Gastroesophageal sphincter (tissue), 4 donors: ENCODE measurements at regions not wholly inside any gene's neighbourhood (a gene's known extent, or its start where the extent isn't known, plus 50 kb on each side); places are given as distances from the start of the nearest gene placed in this dataset.

Experiments used
- ATAC-seq: fragments of 150-250 bp; one replicate; pipeline ENCODE4 v1.9.1; 2016; ENCODE audit warnings: mild to moderate bottlenecking, moderate library complexity
- H3K27ac ChIP-seq, 4 donors: fragments of 200-600 bp; sonication (generic) in 3 of 4; 1 replicate in 3 of 4; 2 replicates in 1 of 4; pipeline ENCODE4 v1.5.1; 2016 to 2019
- H3K27me3 ChIP-seq: fragments of 200-600 bp; sonication (generic); one replicate; pipeline ENCODE4 v1.5.1; 2019
- H3K36me3 ChIP-seq, 2 donors: fragments of 200-600 bp; sonication (generic); one replicate each; pipeline ENCODE4 v1.5.1; 2019; ENCODE audit warnings: control low read depth in 1 of 2
- H3K4me1 ChIP-seq, 3 donors: fragments of 200-600 bp; sonication (generic); 1 replicate in 2 of 3; 2 replicates in 1 of 3; pipeline ENCODE4 v1.5.1; 2016 to 2019; ENCODE audit warnings: control low read depth in 2 of 3
- H3K4me3 ChIP-seq, 2 donors: fragments of 200-600 bp; sonication (generic); one replicate each; pipeline ENCODE4 v1.5.1; 2019; ENCODE audit warnings: mild to moderate bottlenecking in 1 of 2, moderate library complexity in 1 of 2
- H3K9me3 ChIP-seq, 3 donors: fragments of 200-600 bp; sonication (generic); one replicate each; pipeline ENCODE4 v1.5.1; 2017 to 2019; ENCODE audit warnings: control low read depth in 2 of 3
- EP300 ChIP-seq: sonication (generic); formaldehyde crosslinking; IDR thresholded peaks from one replicate; pipeline ENCODE4 v1.6.1; 2017; ENCODE audit warnings: antibody characterized with exemption, mild to moderate bottlenecking
- POLR2A ChIP-seq, 2 donors: fragments of 450-650 bp; IDR thresholded peaks; one replicate each; pipeline ENCODE4 v1.6.1; 2017; ENCODE audit warnings: antibody characterized with exemption in 2 of 2, mild to moderate bottlenecking in 2 of 2, moderate library complexity in 1 of 2
- POLR2AphosphoS5 ChIP-seq: sonication (generic); formaldehyde crosslinking; IDR thresholded peaks from one replicate; pipeline ENCODE4 v1.6.1; 2017; ENCODE audit warnings: antibody characterized with exemption
- WGBS, 2 donors: methylation state at CpG; one replicate each; pipeline ENCODE4 v1.1.5; 2018; ENCODE audit warnings: low coverage in 1 of 2; 5-methylcytosine and 5-hydroxymethylcytosine counted together
- TF ChIP-seq, protein P1 (sequence below), 4 experiments: fragments of 200-600 bp in 2 of 4; fragments of 450-650 bp in 2 of 4; sonication (generic) in 1 of 4; IDR thresholded peaks; one replicate each; pipeline ENCODE4 v1.5.1; 2017 to 2019; ENCODE audit warnings: antibody characterized with exemption in 4 of 4, mild to moderate bottlenecking in 2 of 4, moderate library complexity in 2 of 4

- H3K36me3 ChIP-seq, result no peaks in the 10 kb centered on the region
- TF ChIP-seq POLR2AphosphoS5 (no peak), POLR2A (IDR thresholded peaks at IDR 0.05) (no peak), EP300 (no peak)
- TF ChIP-seq, protein P1, sequence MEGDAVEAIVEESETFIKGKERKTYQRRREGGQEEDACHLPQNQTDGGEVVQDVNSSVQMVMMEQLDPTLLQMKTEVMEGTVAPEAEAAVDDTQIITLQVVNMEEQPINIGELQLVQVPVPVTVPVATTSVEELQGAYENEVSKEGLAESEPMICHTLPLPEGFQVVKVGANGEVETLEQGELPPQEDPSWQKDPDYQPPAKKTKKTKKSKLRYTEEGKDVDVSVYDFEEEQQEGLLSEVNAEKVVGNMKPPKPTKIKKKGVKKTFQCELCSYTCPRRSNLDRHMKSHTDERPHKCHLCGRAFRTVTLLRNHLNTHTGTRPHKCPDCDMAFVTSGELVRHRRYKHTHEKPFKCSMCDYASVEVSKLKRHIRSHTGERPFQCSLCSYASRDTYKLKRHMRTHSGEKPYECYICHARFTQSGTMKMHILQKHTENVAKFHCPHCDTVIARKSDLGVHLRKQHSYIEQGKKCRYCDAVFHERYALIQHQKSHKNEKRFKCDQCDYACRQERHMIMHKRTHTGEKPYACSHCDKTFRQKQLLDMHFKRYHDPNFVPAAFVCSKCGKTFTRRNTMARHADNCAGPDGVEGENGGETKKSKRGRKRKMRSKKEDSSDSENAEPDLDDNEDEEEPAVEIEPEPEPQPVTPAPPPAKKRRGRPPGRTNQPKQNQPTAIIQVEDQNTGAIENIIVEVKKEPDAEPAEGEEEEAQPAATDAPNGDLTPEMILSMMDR (IDR thresholded peaks at IDR 0.05), result no peak
- no peaks in the 10 kb centered on the region for H3K9me3 ChIP-seq
- H3K27ac ChIP-seq, result no peak overlapping the region
- ATAC-seq, result no peak
- no peaks in the 10 kb centered on the region for H3K4me1 ChIP-seq
- H3K4me3 ChIP-seq, result no peak overlapping the region
- 100% methylated on average over 3 of the region's 14 CpGs; no CpG with 5 or more reads in 1 of the 2 donors for WGBS, 2 donors
- no peaks in the 10 kb centered on the region for H3K27me3 ChIP-seq
These were observed 234.9 kb downstream of the TECRL start for GRCh38 chr4:64174247-64174882.

- Histone ChIP-seq H3K4me3 (no peak overlapping the region), H3K9me3 (no peaks in the 10 kb centered on the region), H3K27me3 (no peaks in the 10 kb centered on the region), H3K27ac (no peak overlapping the region), H3K4me1 (peaks cover 0 to 23% (median 0%) of the 10 kb centered on the region in 3 donors), H3K36me3 (no peaks in the 10 kb centered on the region)
- TF ChIP-seq, protein P1 (IDR thresholded peaks at IDR 0.05), result no peak
- TF ChIP-seq EP300 (no peak), POLR2A (IDR thresholded peaks at IDR 0.05) (no peak), POLR2AphosphoS5 (no peak)
- ATAC-seq, result no peak
- WGBS, 2 donors, result 4 to 16% methylated on average over 3 of the region's 3 CpGs
These were observed 242.9 kb downstream of the TECRL start for GRCh38 chr4:64166365-64166764.

GRCh38 chr4:64158648-64159326 is 250.5 kb downstream of the TECRL start:
- WGBS, 2 donors, result 8% methylated on average over 7 of the region's 7 CpGs
- Histone ChIP-seq H3K27me3 (no peaks in the 10 kb centered on the region), H3K4me1 (no peaks in the 10 kb centered on the region), H3K36me3 (no peaks in the 10 kb centered on the region), H3K9me3 (no peaks in the 10 kb centered on the region), H3K27ac (no peak overlapping the region), H3K4me3 (peak overlapping the region; percentile 7 to 22)
- no peak for TF ChIP-seq POLR2A (IDR thresholded peaks at IDR 0.05)
- TF ChIP-seq, protein P1 (IDR thresholded peaks at IDR 0.05), result peak; percentile 62 to 74 (median 62)
- no peak for ATAC-seq

GRCh38 chr4:64157397-64157796 is 251.9 kb downstream of the TECRL start:
- no peaks in the 10 kb centered on the region for H3K4me1 ChIP-seq
- no peak overlapping the region for H3K27ac ChIP-seq
- no peaks in the 10 kb centered on the region for H3K27me3 ChIP-seq
- H3K36me3 ChIP-seq, result no peaks in the 10 kb centered on the region
- no peak overlapping the region for H3K4me3 ChIP-seq
- TF ChIP-seq POLR2A (IDR thresholded peaks at IDR 0.05) (no peak), POLR2AphosphoS5 (no peak), EP300 (no peak)
- TF ChIP-seq, protein P1 (IDR thresholded peaks at IDR 0.05), result no peak
- 68 to 100% methylated on average over 2 of the region's 2 CpGs for WGBS, 2 donors
- no peak for ATAC-seq
- H3K9me3 ChIP-seq, result no peaks in the 10 kb centered on the region

DNA sequence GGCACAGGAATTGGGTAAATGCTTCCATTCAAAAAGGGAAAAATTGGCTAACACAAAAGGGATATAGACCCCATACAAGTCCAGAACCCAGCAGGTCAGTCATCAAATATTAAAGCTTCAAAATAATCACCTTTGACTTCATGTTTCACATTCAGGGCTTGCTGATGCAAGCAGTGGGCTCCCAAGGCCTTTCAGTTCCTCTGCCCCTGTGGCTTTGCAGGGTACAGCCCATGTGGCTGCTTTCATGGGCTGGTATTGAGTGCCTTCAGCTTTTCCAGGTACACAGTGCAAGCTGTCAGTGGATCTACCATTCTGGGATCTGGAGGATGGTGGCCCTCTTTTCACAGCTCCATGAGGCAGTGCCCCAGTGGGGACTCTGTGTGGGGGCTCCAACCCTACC is 253.0 kb downstream of the TECRL start:
- no peaks in the 10 kb centered on the region for H3K9me3 ChIP-seq
- H3K4me1 ChIP-seq, result no peaks in the 10 kb centered on the region
- no peak overlapping the region for H3K27ac ChIP-seq
- TF ChIP-seq POLR2AphosphoS5 (no peak), POLR2A (IDR thresholded peaks at IDR 0.05) (no peak), EP300 (no peak)
- TF ChIP-seq, protein P1 (IDR thresholded peaks at IDR 0.05), result no peak
- no peak overlapping the region for H3K4me3 ChIP-seq
- H3K27me3 ChIP-seq, result no peaks in the 10 kb centered on the region
- no peaks in the 10 kb centered on the region for H3K36me3 ChIP-seq
- no peak for ATAC-seq
